Gastrocnemius medialis (tissue), 4 donors: ENCODE measurements at regions not wholly inside any gene's neighbourhood (a gene's known extent, or its start where the extent isn't known, plus 50 kb on each side); places are given as distances from the start of the nearest gene placed in this dataset.

Experiments used
- ATAC-seq, 2 donors: fragments of 150-250 bp; one replicate each; pipeline ENCODE4 v1.9.1; 2016
- DNase-seq, 2 donors: peaks; one replicate each; pipeline ENCODE4 v3.0.0-alpha.2; 2019
- H3K27ac ChIP-seq, 4 donors: fragments of 200-600 bp; sonication (generic); 1 replicate in 1 of 4; 2 replicates in 3 of 4; pipeline ENCODE4 v1.5.1; 2016 to 2018; ENCODE audit warnings: mild to moderate bottlenecking in 2 of 4, moderate library complexity in 1 of 4
- H3K27me3 ChIP-seq, 3 donors: fragments of 200-600 bp; sonication (generic) in 2 of 3; 1 replicate in 1 of 3; 2 replicates in 2 of 3; pipeline versions ENCODE4 v1.5.1 to v1.6.0; 2016 to 2019; ENCODE audit warnings: mild to moderate bottlenecking in 1 of 3, moderate library complexity in 1 of 3
- H3K36me3 ChIP-seq, 2 donors: fragments of 200-600 bp; sonication (generic) in 1 of 2; one replicate each; pipeline ENCODE4 v1.5.1; 2017 to 2018
- H3K4me1 ChIP-seq, 2 donors: fragments of 200-600 bp; sonication (generic) in 1 of 2; one replicate each; pipeline ENCODE4 v1.5.1; 2016 to 2017; ENCODE audit warnings: mild to moderate bottlenecking in 2 of 2
- H3K4me3 ChIP-seq, 4 donors: fragments of 200-600 bp; sonication (generic) in 3 of 4; 1 replicate in 1 of 4; 2 replicates in 3 of 4; pipeline ENCODE4 v1.5.1; 2016 to 2019; ENCODE audit warnings: mild to moderate bottlenecking in 2 of 4
- H3K9me3 ChIP-seq, 3 donors: fragments of 200-600 bp; sonication (generic) in 2 of 3; 1 replicate in 1 of 3; 2 replicates in 2 of 3; pipeline ENCODE4 v1.5.1; 2016 to 2019
- CTCF ChIP-seq, 5 experiments: fragments of 450-650 bp in 3 of 5; fragments of 200-600 bp in 2 of 5; sonication (generic) in 2 of 5; IDR thresholded peaks in 4 of 5; conservative IDR thresholded peaks in 1 of 5; 1 replicate in 4 of 5; 2 replicates in 1 of 5; pipeline ENCODE4 v1.5.1; 2016 to 2019; ENCODE audit warnings: antibody characterized with exemption in 5 of 5, mild to moderate bottlenecking in 3 of 5, moderate library complexity in 3 of 5
- POLR2A ChIP-seq, 2 donors: fragments of 450-650 bp; IDR thresholded peaks; one replicate each; pipeline ENCODE4 v1.6.1; 2017; ENCODE audit warnings: antibody characterized with exemption in 2 of 2, mild to moderate bottlenecking in 2 of 2, moderate library complexity in 2 of 2
- in situ Hi-C, 4 donors: fragments of 200-750 bp; cut with MboI; loops; one replicate each; pipeline versions ENCODE4 v1.15.0 to v1.8.0; 2017; ENCODE audit warnings: low sequenced_read_pairs in 4 of 4
- intact Hi-C: fragments of 100-400 bp; cut with DNase I; formaldehyde crosslinking; loops from one replicate; pipeline ENCODE4 v1.15.1; 2023; ENCODE audit warnings: low total_unique reads

GRCh38 chr7:53993224-53993623 lies 549.0 kb upstream of the VSTM2A start:
- in situ Hi-C loops (no loop called here), intact Hi-C loops (no loop called here)
- Histone ChIP-seq H3K36me3 (no peaks in the 10 kb centered on the region), H3K9me3 (no peaks in the 10 kb centered on the region), H3K27ac (no peak overlapping the region), H3K4me3 (no peak overlapping the region), H3K27me3 (no peaks in the 10 kb centered on the region), H3K4me1 (no peaks in the 10 kb centered on the region)
- DNase-seq: no peak
- TF ChIP-seq CTCF (IDR thresholded peaks at IDR 0.05 in 4 of 5, conservative IDR thresholded peaks at IDR 0.05 in 1 of 5) (no peak), POLR2A (IDR thresholded peaks at IDR 0.05) (no peak)
- ATAC-seq: no peak

- intact Hi-C loops (no loop called here), in situ Hi-C loops (no loop called here)
- Histone ChIP-seq H3K27me3 (no peaks in the 10 kb centered on the region), H3K4me3 (no peak overlapping the region), H3K4me1 (no peaks in the 10 kb centered on the region), H3K27ac (no peak overlapping the region), H3K36me3 (no peaks in the 10 kb centered on the region), H3K9me3 (no peaks in the 10 kb centered on the region)
- DNase-seq (no peak), ATAC-seq (no peak)
- TF ChIP-seq POLR2A (IDR thresholded peaks at IDR 0.05) (no peak), CTCF (IDR thresholded peaks at IDR 0.05 in 4 of 5, conservative IDR thresholded peaks at IDR 0.05 in 1 of 5) (no peak)
These were observed 545.3 kb upstream of the VSTM2A start for GRCh38 chr7:53996876-53997275.

- intact Hi-C loops (no loop called here), in situ Hi-C loops (no loop called here)
- Histone ChIP-seq H3K36me3 (no peaks in the 10 kb centered on the region), H3K9me3 (no peaks in the 10 kb centered on the region), H3K4me3 (no peak overlapping the region), H3K27me3 (no peaks in the 10 kb centered on the region), H3K4me1 (no peaks in the 10 kb centered on the region), H3K27ac (no peak overlapping the region)
- TF ChIP-seq CTCF (IDR thresholded peaks at IDR 0.05 in 4 of 5, conservative IDR thresholded peaks at IDR 0.05 in 1 of 5): no peak
- no peak for TF ChIP-seq POLR2A (IDR thresholded peaks at IDR 0.05)
- ATAC-seq: no peak
- DNase-seq: no peak
These were observed 527.4 kb upstream of the VSTM2A start for GRCh38 chr7:54014765-54015164.

- in situ Hi-C loops (no loop called here), intact Hi-C loops (no loop called here)
- H3K9me3 ChIP-seq: no peaks in the 10 kb centered on the region
- ATAC-seq (no peak), DNase-seq (no peak)
- H3K36me3 ChIP-seq: no peaks in the 10 kb centered on the region
- H3K4me3 ChIP-seq: no peak overlapping the region
- no peak overlapping the region for H3K27ac ChIP-seq
- TF ChIP-seq POLR2A (IDR thresholded peaks at IDR 0.05): no peak
- TF ChIP-seq CTCF (IDR thresholded peaks at IDR 0.05 in 4 of 5, conservative IDR thresholded peaks at IDR 0.05 in 1 of 5): no peak
- H3K4me1 ChIP-seq: no peaks in the 10 kb centered on the region
- no peaks in the 10 kb centered on the region for H3K27me3 ChIP-seq
These were observed 526.9 kb upstream of the VSTM2A start for GRCh38 chr7:54015251-54015650.

GRCh38 chr7:54037873-54038272 lies 504.3 kb upstream of the VSTM2A start:
- ATAC-seq: no peak
- intact Hi-C loops: no loop called here
- no peak for DNase-seq
- H3K4me3 ChIP-seq: no peak overlapping the region
- H3K27me3 ChIP-seq: no peaks in the 10 kb centered on the region
- H3K36me3 ChIP-seq: no peaks in the 10 kb centered on the region
- no peak overlapping the region for H3K27ac ChIP-seq
- no peaks in the 10 kb centered on the region for H3K9me3 ChIP-seq
- H3K4me1 ChIP-seq: no peaks in the 10 kb centered on the region
- TF ChIP-seq CTCF (IDR thresholded peaks at IDR 0.05 in 4 of 5, conservative IDR thresholded peaks at IDR 0.05 in 1 of 5) (no peak), POLR2A (IDR thresholded peaks at IDR 0.05) (no peak)
- in situ Hi-C loops: no loop called here
